K562 (cell line): ENCODE measurements at regions not wholly inside any gene's neighbourhood (a gene's known extent, or its start where the extent isn't known, plus 50 kb on each side); places are given as distances from the start of the nearest gene placed in this dataset.

Experiments
- EP400 ChIP-seq: fragments of 450-650 bp; IDR thresholded peaks from 2 replicates; pipeline ENCODE4 v1.6.1; 2017; ENCODE audit warnings: antibody characterized with exemption, mild to moderate bottlenecking, moderate library complexity
- KAT8 ChIP-seq: fragments of 450-650 bp; IDR thresholded peaks from 2 replicates; pipeline ENCODE4 v1.6.1; 2016; ENCODE audit warnings: low read depth, mild to moderate bottlenecking
- NONO ChIP-seq, 2 experiments: fragments of 200-400 bp in 1 of 2; fragments of 450-650 bp in 1 of 2; formaldehyde crosslinking in 1 of 2; IDR thresholded peaks; 2 replicates each; pipeline ENCODE4 v1.6.1; 2017; ENCODE audit warnings: low read depth in 2 of 2, mild to moderate bottlenecking in 2 of 2, moderate library complexity in 2 of 2, low read length in 1 of 2
- NR2F6 ChIP-seq: fragments of 450-650 bp; formaldehyde crosslinking; IDR thresholded peaks from 2 replicates; pipeline ENCODE4 v1.4.0; 2020; ENCODE audit warnings: mild to moderate bottlenecking
- POLR2AphosphoS2 ChIP-seq: IDR thresholded peaks from 2 replicates; pipeline ENCODE4 v1.6.1; 2012; ENCODE audit warnings: low read length, improper control_type of control experiment
- RFX5 ChIP-seq: IDR thresholded peaks from 2 replicates; pipeline ENCODE4 v1.6.1; 2011; ENCODE audit warnings: low read depth, mild to moderate bottlenecking, improper control_type of control experiment, low read length
- TAF15 ChIP-seq: fragments of 200-400 bp; formaldehyde crosslinking; IDR thresholded peaks from 2 replicates; pipeline ENCODE4 v1.6.1; 2017; ENCODE audit warnings: mild to moderate bottlenecking, low read depth, low read length, moderate library complexity
- TAF7 ChIP-seq: fragments of 450-650 bp; IDR thresholded peaks from 2 replicates; pipeline ENCODE4 v1.6.1; 2016; ENCODE audit warnings: missing genetic modification characterization, missing compliant biosample characterization
- ZC3H11A ChIP-seq: IDR thresholded peaks from 2 replicates; pipeline ENCODE4 v1.6.1; 2012; ENCODE audit warnings: low read depth, low read length, improper control_type of control experiment
- ZNF764 ChIP-seq: fragments of 250-450 bp; sonication (Bioruptor Pico); IDR thresholded peaks from 2 replicates; pipeline ENCODE4 v1.4.0; 2020; ENCODE audit warnings: low read depth, mild to moderate bottlenecking, moderate library complexity
- TF ChIP-seq, protein P1 (sequence below): fragments of 450-650 bp; formaldehyde crosslinking; IDR thresholded peaks from 2 replicates; pipeline ENCODE4 v1.4.0; 2022; ENCODE audit warnings: mild to moderate bottlenecking, moderate library complexity
- TF ChIP-seq, protein P2 (sequence below): fragments of 250-450 bp; sonication (Bioruptor Pico); IDR thresholded peaks from 2 replicates; pipeline ENCODE4 v1.4.0; 2020; ENCODE audit warnings: mild to moderate bottlenecking, moderate library complexity, borderline replicate concordance
- TF ChIP-seq, protein P3 (sequence below): sonication (generic); formaldehyde crosslinking; IDR thresholded peaks from 2 replicates; pipeline ENCODE4 v1.8.1; 2023; ENCODE audit warnings: mild to moderate bottlenecking, missing genetic modification reagents

DNA sequence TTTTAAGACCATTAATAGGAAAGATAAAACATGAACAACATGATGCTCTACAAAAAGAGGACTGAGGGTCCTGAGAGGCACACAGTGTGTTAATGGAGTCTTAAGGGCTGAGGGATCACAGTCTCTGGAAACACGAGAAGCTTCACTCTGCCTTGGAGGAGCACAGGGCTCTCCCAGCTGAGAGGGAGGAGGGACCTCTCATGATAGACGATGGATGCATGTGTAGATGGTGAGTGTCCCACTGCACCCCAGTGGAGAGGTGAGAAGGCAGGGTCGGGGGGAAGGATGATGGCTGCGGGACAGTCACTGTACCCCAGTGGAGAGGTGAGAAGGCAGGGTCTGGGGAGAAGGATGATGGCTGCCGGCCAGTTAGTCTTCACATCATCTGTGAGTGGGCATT is 613.4 kb downstream of the IRX1 start (continued):
- TF ChIP-seq, protein P1, sequence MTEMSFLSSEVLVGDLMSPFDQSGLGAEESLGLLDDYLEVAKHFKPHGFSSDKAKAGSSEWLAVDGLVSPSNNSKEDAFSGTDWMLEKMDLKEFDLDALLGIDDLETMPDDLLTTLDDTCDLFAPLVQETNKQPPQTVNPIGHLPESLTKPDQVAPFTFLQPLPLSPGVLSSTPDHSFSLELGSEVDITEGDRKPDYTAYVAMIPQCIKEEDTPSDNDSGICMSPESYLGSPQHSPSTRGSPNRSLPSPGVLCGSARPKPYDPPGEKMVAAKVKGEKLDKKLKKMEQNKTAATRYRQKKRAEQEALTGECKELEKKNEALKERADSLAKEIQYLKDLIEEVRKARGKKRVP (CRISPR knock-in tag) = no peak
- no peak for TF ChIP-seq POLR2AphosphoS2
- no peak for TF ChIP-seq ZC3H11A
- no peak for TF ChIP-seq RFX5
- TF ChIP-seq TAF15 = no peak
- TF ChIP-seq, protein P2, sequence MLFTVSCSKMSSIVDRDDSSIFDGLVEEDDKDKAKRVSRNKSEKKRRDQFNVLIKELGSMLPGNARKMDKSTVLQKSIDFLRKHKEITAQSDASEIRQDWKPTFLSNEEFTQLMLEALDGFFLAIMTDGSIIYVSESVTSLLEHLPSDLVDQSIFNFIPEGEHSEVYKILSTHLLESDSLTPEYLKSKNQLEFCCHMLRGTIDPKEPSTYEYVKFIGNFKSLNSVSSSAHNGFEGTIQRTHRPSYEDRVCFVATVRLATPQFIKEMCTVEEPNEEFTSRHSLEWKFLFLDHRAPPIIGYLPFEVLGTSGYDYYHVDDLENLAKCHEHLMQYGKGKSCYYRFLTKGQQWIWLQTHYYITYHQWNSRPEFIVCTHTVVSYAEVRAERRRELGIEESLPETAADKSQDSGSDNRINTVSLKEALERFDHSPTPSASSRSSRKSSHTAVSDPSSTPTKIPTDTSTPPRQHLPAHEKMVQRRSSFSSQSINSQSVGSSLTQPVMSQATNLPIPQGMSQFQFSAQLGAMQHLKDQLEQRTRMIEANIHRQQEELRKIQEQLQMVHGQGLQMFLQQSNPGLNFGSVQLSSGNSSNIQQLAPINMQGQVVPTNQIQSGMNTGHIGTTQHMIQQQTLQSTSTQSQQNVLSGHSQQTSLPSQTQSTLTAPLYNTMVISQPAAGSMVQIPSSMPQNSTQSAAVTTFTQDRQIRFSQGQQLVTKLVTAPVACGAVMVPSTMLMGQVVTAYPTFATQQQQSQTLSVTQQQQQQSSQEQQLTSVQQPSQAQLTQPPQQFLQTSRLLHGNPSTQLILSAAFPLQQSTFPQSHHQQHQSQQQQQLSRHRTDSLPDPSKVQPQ (CRISPR knock-in tag) = no peak
- TF ChIP-seq EP400 = no peak
- TF ChIP-seq NONO (IDR thresholded peaks at IDR 0.05; ENCODE audit: low read depth in 2 of 2, low read length in 1 of 2) = no peak
- no peak for TF ChIP-seq TAF7 (tag)
- no peak for TF ChIP-seq ZNF764 (CRISPR knock-in tag)
- no peak for TF ChIP-seq NR2F6 (CRISPR knock-in tag)
- no peak for TF ChIP-seq KAT8
- TF ChIP-seq, protein P3, sequence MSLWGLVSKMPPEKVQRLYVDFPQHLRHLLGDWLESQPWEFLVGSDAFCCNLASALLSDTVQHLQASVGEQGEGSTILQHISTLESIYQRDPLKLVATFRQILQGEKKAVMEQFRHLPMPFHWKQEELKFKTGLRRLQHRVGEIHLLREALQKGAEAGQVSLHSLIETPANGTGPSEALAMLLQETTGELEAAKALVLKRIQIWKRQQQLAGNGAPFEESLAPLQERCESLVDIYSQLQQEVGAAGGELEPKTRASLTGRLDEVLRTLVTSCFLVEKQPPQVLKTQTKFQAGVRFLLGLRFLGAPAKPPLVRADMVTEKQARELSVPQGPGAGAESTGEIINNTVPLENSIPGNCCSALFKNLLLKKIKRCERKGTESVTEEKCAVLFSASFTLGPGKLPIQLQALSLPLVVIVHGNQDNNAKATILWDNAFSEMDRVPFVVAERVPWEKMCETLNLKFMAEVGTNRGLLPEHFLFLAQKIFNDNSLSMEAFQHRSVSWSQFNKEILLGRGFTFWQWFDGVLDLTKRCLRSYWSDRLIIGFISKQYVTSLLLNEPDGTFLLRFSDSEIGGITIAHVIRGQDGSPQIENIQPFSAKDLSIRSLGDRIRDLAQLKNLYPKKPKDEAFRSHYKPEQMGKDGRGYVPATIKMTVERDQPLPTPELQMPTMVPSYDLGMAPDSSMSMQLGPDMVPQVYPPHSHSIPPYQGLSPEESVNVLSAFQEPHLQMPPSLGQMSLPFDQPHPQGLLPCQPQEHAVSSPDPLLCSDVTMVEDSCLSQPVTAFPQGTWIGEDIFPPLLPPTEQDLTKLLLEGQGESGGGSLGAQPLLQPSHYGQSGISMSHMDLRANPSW (CRISPR knock-in tag) = no peak
